ENCODE measurements at regions not wholly inside any gene's neighbourhood (a gene's known extent, or its start where the extent isn't known, plus 50 kb on each side); places are given as distances from the start of the nearest gene placed in this dataset.
A peak's percentile ranks its signal among the peaks of the same experiment; 100 is the strongest.

- DNase-seq (ENCODE audit: low read depth in 2 of 2) = no peak
Observed at GRCh38 chrX:42725196-42725595, 52.8 kb downstream of the PPP1R2C start.

GRCh38 chrX:42720209-42720608 is 57.8 kb downstream of the PPP1R2C start:
- DNase-seq (ENCODE audit: low read depth in 2 of 2) = no peak

- no peak for DNase-seq (ENCODE audit: low read depth in 2 of 2)
Observed at GRCh38 chrX:42715701-42716262, 62.2 kb downstream of the PPP1R2C start.

GRCh38 chrX:42714981-42715700 is 62.8 kb downstream of the PPP1R2C start:
- peak in 1 of 2 donors; percentile 0 for DNase-seq (ENCODE audit: low read depth in 2 of 2)

- no peak for DNase-seq (ENCODE audit: low read depth in 2 of 2)
Observed at GRCh38 chrX:42710452-42710851, 67.5 kb downstream of the PPP1R2C start.

- DNase-seq (ENCODE audit: low read depth in 2 of 2) = no peak
Observed at GRCh38 chrX:42708222-42708621, 69.7 kb downstream of the PPP1R2C start.

GRCh38 chrX:42707742-42708141 is 70.2 kb downstream of the PPP1R2C start:
- no peak for DNase-seq (ENCODE audit: low read depth in 2 of 2)

GRCh38 chrX:42704454-42704853 is 73.5 kb downstream of the PPP1R2C start:
- no peak for DNase-seq (ENCODE audit: low read depth in 2 of 2)

- DNase-seq (ENCODE audit: low read depth in 2 of 2) = no peak
Observed at GRCh38 chrX:42697544-42697943, 80.4 kb downstream of the PPP1R2C start.

GRCh38 chrX:42696536-42697124 is 81.3 kb downstream of the PPP1R2C start:
- DNase-seq (ENCODE audit: low read depth in 2 of 2) = no peak

- DNase-seq (ENCODE audit: low read depth in 2 of 2) = no peak
Observed at GRCh38 chrX:42695800-42696358, 82.1 kb downstream of the PPP1R2C start.

- DNase-seq (ENCODE audit: low read depth in 2 of 2) = no peak
Observed at GRCh38 chrX:42694260-42694815, 83.6 kb downstream of the PPP1R2C start.

GRCh38 chrX:42691196-42691595 is 86.8 kb downstream of the PPP1R2C start:
- DNase-seq (ENCODE audit: low read depth in 2 of 2) = no peak

GRCh38 chrX:42686706-42687105 is 91.3 kb downstream of the PPP1R2C start:
- no peak for DNase-seq (ENCODE audit: low read depth in 2 of 2)

GRCh38 chrX:42686296-42686695 is 91.7 kb downstream of the PPP1R2C start:
- DNase-seq (ENCODE audit: low read depth in 2 of 2) = no peak

GRCh38 chrX:42684065-42684464 is 93.9 kb downstream of the PPP1R2C start:
- DNase-seq (ENCODE audit: low read depth in 2 of 2) = no peak

- no peak for DNase-seq (ENCODE audit: low read depth in 2 of 2)
Observed at GRCh38 chrX:42680666-42681065, 97.3 kb downstream of the PPP1R2C start.

GRCh38 chrX:42678133-42678532 is 99.8 kb downstream of the PPP1R2C start:
- no peak for DNase-seq (ENCODE audit: low read depth in 2 of 2)

- DNase-seq (ENCODE audit: low read depth in 2 of 2) = no peak
Observed at GRCh38 chrX:42673301-42673810, 104.6 kb downstream of the PPP1R2C start.

GRCh38 chrX:42664680-42665079 is 113.3 kb downstream of the PPP1R2C start:
- DNase-seq (ENCODE audit: low read depth in 2 of 2) = no peak

GRCh38 chrX:42628471-42628870 is 149.5 kb downstream of the PPP1R2C start:
- DNase-seq (ENCODE audit: low read depth in 2 of 2) = no peak

GRCh38 chrX:42627891-42628290 is 150.1 kb downstream of the PPP1R2C start:
- no peak for DNase-seq (ENCODE audit: low read depth in 2 of 2)
